ENCODE measurements at regions not wholly inside any gene's neighbourhood (a gene's known extent, or its start where the extent isn't known, plus 50 kb on each side); places are given as distances from the start of the nearest gene placed in this dataset.

DNA sequence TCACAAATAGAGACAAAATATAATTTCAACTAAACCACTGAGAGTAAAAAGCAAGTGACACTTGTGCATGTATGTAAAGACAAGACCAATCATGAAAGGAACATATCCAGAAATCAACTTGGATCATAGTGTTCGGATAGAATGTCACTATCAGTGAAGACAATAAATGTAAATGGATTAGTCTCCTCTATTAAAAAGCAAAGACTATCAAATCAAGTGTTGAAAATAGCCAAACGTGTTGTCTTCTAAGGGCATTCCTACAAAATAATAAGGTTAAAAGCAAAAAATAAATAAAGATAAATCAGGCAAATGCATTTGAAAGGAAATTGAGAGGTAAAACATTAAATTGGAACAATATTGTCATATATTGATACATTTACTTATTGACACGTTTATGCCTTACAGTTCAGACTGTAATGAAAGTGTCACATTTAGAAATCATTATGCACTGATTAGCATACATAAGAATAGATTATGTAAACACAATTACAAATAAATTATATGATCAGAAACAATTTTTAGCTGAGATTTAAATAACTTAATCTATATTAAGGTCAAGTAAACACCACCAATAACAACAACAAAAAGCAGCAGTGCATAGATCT, 1100.1 kb downstream of the BRD1 start:
- peaks cover 6% of the 10 kb centered on the region; the same call in 1 of the 2 replicates for H3K27me3 ChIP-seq (ENCODE audit: insufficient read depth, low read length)

More for the DNA sequence above, 1100.1 kb downstream of the BRD1 start:
- TF ChIP-seq ELF1 (IDR thresholded peaks at IDR 0.05; ENCODE audit: borderline replicate concordance, low read depth) (no peak), SRF (IDR thresholded peaks at IDR 0.05; ENCODE audit: low read depth) (no peak), JUND (IDR thresholded peaks at IDR 0.05) (no peak), EZH2 (IDR thresholded peaks at IDR 0.05) (no peak), POLR2A (IDR thresholded peaks at IDR 0.05; ENCODE audit: borderline replicate concordance, extremely low read depth, insufficient read depth, insufficient read length) (no peak), TCF7L2 (IDR thresholded peaks at IDR 0.05; ENCODE audit: borderline replicate concordance, extremely low read depth, insufficient read depth, insufficient read length) (no peak), SIN3A (IDR thresholded peaks at IDR 0.05; ENCODE audit: low read depth) (no peak)
- TF ChIP-seq, protein P1, sequence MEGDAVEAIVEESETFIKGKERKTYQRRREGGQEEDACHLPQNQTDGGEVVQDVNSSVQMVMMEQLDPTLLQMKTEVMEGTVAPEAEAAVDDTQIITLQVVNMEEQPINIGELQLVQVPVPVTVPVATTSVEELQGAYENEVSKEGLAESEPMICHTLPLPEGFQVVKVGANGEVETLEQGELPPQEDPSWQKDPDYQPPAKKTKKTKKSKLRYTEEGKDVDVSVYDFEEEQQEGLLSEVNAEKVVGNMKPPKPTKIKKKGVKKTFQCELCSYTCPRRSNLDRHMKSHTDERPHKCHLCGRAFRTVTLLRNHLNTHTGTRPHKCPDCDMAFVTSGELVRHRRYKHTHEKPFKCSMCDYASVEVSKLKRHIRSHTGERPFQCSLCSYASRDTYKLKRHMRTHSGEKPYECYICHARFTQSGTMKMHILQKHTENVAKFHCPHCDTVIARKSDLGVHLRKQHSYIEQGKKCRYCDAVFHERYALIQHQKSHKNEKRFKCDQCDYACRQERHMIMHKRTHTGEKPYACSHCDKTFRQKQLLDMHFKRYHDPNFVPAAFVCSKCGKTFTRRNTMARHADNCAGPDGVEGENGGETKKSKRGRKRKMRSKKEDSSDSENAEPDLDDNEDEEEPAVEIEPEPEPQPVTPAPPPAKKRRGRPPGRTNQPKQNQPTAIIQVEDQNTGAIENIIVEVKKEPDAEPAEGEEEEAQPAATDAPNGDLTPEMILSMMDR (IDR thresholded peaks at IDR 0.05 in 2 of 3, conservative IDR thresholded peaks at IDR 0.05 in 1 of 3; ENCODE audit: borderline replicate concordance in 1 of 3, insufficient read depth in 1 of 3, low read depth in 2 of 3, low read length in 2 of 3), result no peak
- TF ChIP-seq, protein P2, sequence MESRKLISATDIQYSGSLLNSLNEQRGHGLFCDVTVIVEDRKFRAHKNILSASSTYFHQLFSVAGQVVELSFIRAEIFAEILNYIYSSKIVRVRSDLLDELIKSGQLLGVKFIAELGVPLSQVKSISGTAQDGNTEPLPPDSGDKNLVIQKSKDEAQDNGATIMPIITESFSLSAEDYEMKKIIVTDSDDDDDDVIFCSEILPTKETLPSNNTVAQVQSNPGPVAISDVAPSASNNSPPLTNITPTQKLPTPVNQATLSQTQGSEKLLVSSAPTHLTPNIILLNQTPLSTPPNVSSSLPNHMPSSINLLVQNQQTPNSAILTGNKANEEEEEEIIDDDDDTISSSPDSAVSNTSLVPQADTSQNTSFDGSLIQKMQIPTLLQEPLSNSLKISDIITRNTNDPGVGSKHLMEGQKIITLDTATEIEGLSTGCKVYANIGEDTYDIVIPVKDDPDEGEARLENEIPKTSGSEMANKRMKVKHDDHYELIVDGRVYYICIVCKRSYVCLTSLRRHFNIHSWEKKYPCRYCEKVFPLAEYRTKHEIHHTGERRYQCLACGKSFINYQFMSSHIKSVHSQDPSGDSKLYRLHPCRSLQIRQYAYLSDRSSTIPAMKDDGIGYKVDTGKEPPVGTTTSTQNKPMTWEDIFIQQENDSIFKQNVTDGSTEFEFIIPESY (IDR thresholded peaks at IDR 0.05; ENCODE audit: extremely low read depth, insufficient replicate concordance, low read length), result no peak
- no peak for ATAC-seq
- Histone ChIP-seq H4K20me1 (ENCODE audit: insufficient read depth) (no peaks in the 10 kb centered on the region), H3K4me3 (replicated peaks in 1 of 2; ENCODE audit: low read depth in 1 of 2, low read length in 2 of 2) (no peak overlapping the region), H3K79me2 (ENCODE audit: insufficient read depth, low read length) (no peaks in the 10 kb centered on the region), H3K36me3 (ENCODE audit: control insufficient read depth in 1 of 2, insufficient read depth in 2 of 2, low read length in 2 of 2) (no peaks in the 10 kb centered on the region), H3K4me2 (ENCODE audit: low read length) (no peak overlapping the region), H3K9me3 (ENCODE audit: control insufficient read depth in 1 of 2, insufficient read depth in 1 of 2, low read depth in 1 of 2, low read length in 2 of 2) (peaks cover 0 to 6% of the 10 kb centered on the region in 2 experiments; a peak in 3 of 4 replicates), H2AFZ (ENCODE audit: low read depth, low read length, poor library complexity, severe bottlenecking) (no peak overlapping the region), H3K9ac (ENCODE audit: low read length) (no peak overlapping the region), H3K9me2 (ENCODE audit: insufficient read depth) (no peaks in the 10 kb centered on the region), H3K4me1 (ENCODE audit: control insufficient read depth in 1 of 2, insufficient read depth in 2 of 2, low read length in 2 of 2) (no peaks in the 10 kb centered on the region), H3K27ac (ENCODE audit: low read depth, low read length) (no peak overlapping the region)
- ChIA-PET RAD21 (ENCODE audit: low non-redundant PET in 1 of 2, low total read pairs in 2 of 2, uncharacterized antibody in 2 of 2, unreplicated experiment in 2 of 2) (no interaction called here), CTCF (no interaction called here), POLR2A (no interaction called here)
- no peak for DNase-seq (ENCODE audit: low read depth, low spot score)
- intact Hi-C loops (cut with micrococcal nuclease), result no loop called here
- no TSS peak for BruUV-seq (replicated peaks)
